D721Med (cell line): ENCODE measurements at regions not wholly inside any gene's neighbourhood (a gene's known extent, or its start where the extent isn't known, plus 50 kb on each side); places are given as distances from the start of the nearest gene placed in this dataset.

Experiments
- DNase-seq: peaks from one replicate; pipeline ENCODE4 v3.0.0; 2011; ENCODE audit warnings: low spot score; ENCODE audit not compliant: insufficient read length
- FAIRE-seq: peaks from 2 replicates; lab custom pipeline; 2011; peaks lifted over from hg19 to GRCh38; lab: Jason Lieb, UNC
- CTCF ChIP-seq: IDR thresholded peaks from 2 replicates; pipeline ENCODE4 v1.5.1; 2012; ENCODE audit warnings: mild to moderate bottlenecking, control low read depth; ENCODE audit not compliant: insufficient read depth; ENCODE audit errors: missing control alignments

- no peak for TF ChIP-seq CTCF
- DNase-seq, result no peak
- peak; percentile 53 for FAIRE-seq
Observed at GRCh38 chr18:54749291-54749690, 79.0 kb upstream of the RAB27B start.

GRCh38 chr18:54750350-54750749 lies 77.9 kb upstream of the RAB27B start:
- peak; percentile 96 for FAIRE-seq
- TF ChIP-seq CTCF, result no peak
- DNase-seq, result no peak

GRCh38 chr18:54752185-54752584 lies 76.1 kb upstream of the RAB27B start:
- no peak for TF ChIP-seq CTCF
- no peak for DNase-seq
- peak; percentile 77 for FAIRE-seq

- FAIRE-seq, result no peak
- TF ChIP-seq CTCF, result no peak
- DNase-seq, result no peak
Observed at GRCh38 chr18:54755456-54755855, 72.8 kb upstream of the RAB27B start.

- TF ChIP-seq CTCF, result no peak
- no peak for DNase-seq
- peak; percentile 75 for FAIRE-seq
Observed at GRCh38 chr18:54762386-54762785, 65.9 kb upstream of the RAB27B start.

GRCh38 chr18:54764786-54765185 lies 63.5 kb upstream of the RAB27B start:
- FAIRE-seq (no peak), DNase-seq (no peak)
- TF ChIP-seq CTCF, result no peak

- no peak for FAIRE-seq
Observed at GRCh38 chr18:54765636-54766375, 62.5 kb upstream of the RAB27B start.

More at GRCh38 chr18:54765636-54766375, 62.5 kb upstream of the RAB27B start:
- TF ChIP-seq CTCF, result no peak
- DNase-seq, result no peak
